Panc1 (cell line): ENCODE measurements at regions not wholly inside any gene's neighbourhood (a gene's known extent, or its start where the extent isn't known, plus 50 kb on each side); places are given as distances from the start of the nearest gene placed in this dataset.

Source experiments
- ATAC-seq: fragments of 200-7000 bp; cut with Tn5 transposase; 2 replicates; pipeline ENCODE4 v1.9.1; 2020; ENCODE audit warnings: mild to moderate bottlenecking, moderate library complexity
- BruUV-seq: library from RNA; stranded (reverse); fragments of 400-500 nt; replicated peaks from 2 replicates; lab custom pipeline; 2021; lab: Mats Ljungman, UMichigan
- CTCF ChIA-PET: fragments of 300-600 bp; sonication (Branson Sonifier 250); formaldehyde crosslinking; loops from one replicate; lab custom pipeline; 2022; ENCODE audit warnings: antibody characterized with exemption; lab: Charles Lee
- POLR2A ChIA-PET: fragments of 300-600 bp; sonication (Branson Sonifier 250); formaldehyde crosslinking; loops from one replicate; lab custom pipeline; 2022; ENCODE audit warnings: antibody characterized with exemption; lab: Charles Lee
- DNase-seq: peaks from one replicate; pipeline ENCODE4 v3.0.0-alpha.2; 2010; ENCODE audit warnings: low read depth, low spot score
- H3K27ac ChIP-seq: 2 replicates; pipeline ENCODE4 v1.5.1; 2011; ENCODE audit warnings: mild to moderate bottlenecking, low read length, inconsistent platforms
- H3K27me3 ChIP-seq: fragments of 200-500 bp; sonication (Bioruptor generic); 2 replicates; pipeline ENCODE4 v1.6.0; 2014; ENCODE audit warnings: low read length, inconsistent platforms; ENCODE audit not compliant: control insufficient read depth, insufficient read depth
- H3K36me3 ChIP-seq: fragments of 200-500 bp; sonication (Bioruptor generic); 2 replicates; pipeline ENCODE4 v1.5.1; 2014; ENCODE audit warnings: inconsistent platforms, mild to moderate bottlenecking, low read length, moderate library complexity; ENCODE audit not compliant: control insufficient read depth, insufficient read depth
- H3K4me1 ChIP-seq: 2 replicates; pipeline ENCODE4 v1.5.1; 2011; ENCODE audit warnings: inconsistent platforms, mild to moderate bottlenecking, low read length, moderate library complexity; ENCODE audit not compliant: control insufficient read depth, insufficient read depth
- H3K4me3 ChIP-seq, 2 experiments: 2 replicates each; pipeline ENCODE4 v1.5.1; 2011 to 2012; ENCODE audit warnings: low read depth in 2 of 2, low read length in 2 of 2, mild to moderate bottlenecking in 2 of 2, inconsistent platforms in 1 of 2, moderate library complexity in 1 of 2
- H3K9me3 ChIP-seq: fragments of 200-500 bp; sonication (Bioruptor generic); 2 replicates; pipeline ENCODE4 v1.5.1; 2014; ENCODE audit warnings: low read depth, mild to moderate bottlenecking, inconsistent platforms, low read length, moderate library complexity; ENCODE audit not compliant: control insufficient read depth, insufficient read depth
- CTCF ChIP-seq: fragments of 450-650 bp; IDR thresholded peaks from 2 replicates; pipeline ENCODE4 v1.5.1; 2017; ENCODE audit warnings: mild to moderate bottlenecking
- POLR2AphosphoS5 ChIP-seq: IDR thresholded peaks from 2 replicates; pipeline ENCODE4 v1.6.1; 2012; ENCODE audit warnings: mild to moderate bottlenecking, low read depth, low read length, moderate library complexity
- REST ChIP-seq, 2 experiments: IDR thresholded peaks; 2 replicates each; pipeline ENCODE4 v1.6.1; 2011 to 2012; ENCODE audit warnings: low read depth in 2 of 2, control low read depth in 1 of 2, low read length in 1 of 2, mild to moderate bottlenecking in 1 of 2, moderate library complexity in 1 of 2; ENCODE audit not compliant: insufficient read depth in 1 of 2
- SIN3A ChIP-seq: IDR thresholded peaks from 2 replicates; pipeline ENCODE4 v1.6.1; 2012; ENCODE audit warnings: low read depth, mild to moderate bottlenecking, low read length, moderate library complexity, borderline replicate concordance; ENCODE audit not compliant: insufficient read depth
- TCF7L2 ChIP-seq: IDR thresholded peaks from 2 replicates; pipeline ENCODE4 v1.6.1; 2011; ENCODE audit warnings: mild to moderate bottlenecking, low read depth, low read length, inconsistent platforms
- in situ Hi-C: cut with HindIII; loops from 2 replicates; pipeline ENCODE4 v1.10.0; 2016; ENCODE audit warnings: low sequenced_read_pairs, low pct_unique_long_range_greater_than_20kb
- intact Hi-C: fragments of 100-400 bp; cut with micrococcal nuclease; formaldehyde crosslinking; loops from one replicate; pipeline ENCODE4 v1.10.0; 2022; ENCODE audit not compliant: unreplicated experiment

GRCh38 chr4:186885289-186885688 lies 161.6 kb upstream of the FAT1 start:
- DNase-seq (no peak), ATAC-seq (no peak)
- CTCF ChIA-PET, result interaction anchor here (1.0 kb wide), 1 partner anchor 15 kb away, joined by 3 read pairs; no protein-coding TSS in a partner anchor

GRCh38 chr4:186886759-186887158 lies 163.1 kb upstream of the FAT1 start:
- Histone ChIP-seq H3K4me1 (peaks cover 16% of the 10 kb centered on the region), H3K27ac (peak overlapping the region; percentile 63), H3K36me3 (no peaks in the 10 kb centered on the region), H3K4me3 (no peak overlapping the region), H3K9me3 (no peaks in the 10 kb centered on the region), H3K27me3 (no peaks in the 10 kb centered on the region)
- CTCF ChIA-PET, result no interaction called here
- no peak for TF ChIP-seq REST (IDR thresholded peaks at IDR 0.05; ENCODE audit: insufficient read depth in 1 of 2, low read depth in 2 of 2, low read length in 1 of 2)
- no peak for TF ChIP-seq SIN3A
- no peak for TF ChIP-seq TCF7L2
- TF ChIP-seq CTCF, result no peak
- no peak for TF ChIP-seq POLR2AphosphoS5
- DNase-seq, result no peak
- no peak for ATAC-seq
- BruUV-seq, result no TSS peak
- in situ Hi-C loops, result no loop called here
- POLR2A ChIA-PET, result no interaction called here
- intact Hi-C loops, result no loop called here

More at GRCh38 chr4:186885289-186885688, 161.6 kb upstream of the FAT1 start:
- no peak for TF ChIP-seq TCF7L2
- TF ChIP-seq REST (IDR thresholded peaks at IDR 0.05; ENCODE audit: insufficient read depth in 1 of 2, low read depth in 2 of 2, low read length in 1 of 2), result no peak
- TF ChIP-seq POLR2AphosphoS5, result no peak
- TF ChIP-seq CTCF, result no peak; the same call in 1 of the 2 replicates
- no peak for TF ChIP-seq SIN3A
- no TSS peak for BruUV-seq
- Histone ChIP-seq H3K36me3 (no peaks in the 10 kb centered on the region), H3K27ac (no peak overlapping the region), H3K27me3 (no peaks in the 10 kb centered on the region), H3K4me1 (peaks cover 25% of the 10 kb centered on the region), H3K9me3 (no peaks in the 10 kb centered on the region), H3K4me3 (no peak overlapping the region)
- in situ Hi-C loops (no loop called here), intact Hi-C loops (no loop called here)
- POLR2A ChIA-PET, result no interaction called here
